IPS DF 6.9 (cell line): ENCODE measurements at regions not wholly inside any gene's neighbourhood (a gene's known extent, or its start where the extent isn't known, plus 50 kb on each side); places are given as distances from the start of the nearest gene placed in this dataset.

Experiments used
- DNase-seq: peaks from one replicate; pipeline ENCODE4 v3.0.0-alpha.2; 2013; ENCODE audit warnings: low read depth, low spot score
- H3K27ac ChIP-seq: one replicate; pipeline ENCODE4 v1.5.1; 2013; ENCODE audit warnings: low read length, control low read depth
- H3K27me3 ChIP-seq: 2 replicates; pipeline ENCODE4 v1.6.1; 2013; ENCODE audit warnings: mild to moderate bottlenecking, low read length; ENCODE audit not compliant: control insufficient read depth, insufficient read depth
- H3K36me3 ChIP-seq: 2 replicates; pipeline ENCODE4 v1.6.1; 2013; ENCODE audit warnings: low read length; ENCODE audit not compliant: control insufficient read depth, insufficient read depth
- H3K4me1 ChIP-seq: 2 replicates; pipeline ENCODE4 v1.6.1; 2013; ENCODE audit warnings: low read length; ENCODE audit not compliant: control insufficient read depth, insufficient read depth
- H3K4me3 ChIP-seq: 2 replicates; pipeline ENCODE4 v1.5.1; 2013; ENCODE audit warnings: mild to moderate bottlenecking, low read length
- H3K9me3 ChIP-seq: 2 replicates; pipeline ENCODE4 v1.6.1; 2013; ENCODE audit warnings: low read length, inconsistent platforms; ENCODE audit not compliant: control insufficient read depth, insufficient read depth
- WGBS: extraction: QIAGEN DNeasy Blood & Tissue Kit; methylation state at CpG from one replicate; pipeline ENCODE4 v1.1.7; 2013; ENCODE audit warnings: mixed read lengths, missing lambda C conversion rate; ENCODE audit not compliant: insufficient read length, insufficient coverage; 5-methylcytosine and 5-hydroxymethylcytosine counted together

DNA sequence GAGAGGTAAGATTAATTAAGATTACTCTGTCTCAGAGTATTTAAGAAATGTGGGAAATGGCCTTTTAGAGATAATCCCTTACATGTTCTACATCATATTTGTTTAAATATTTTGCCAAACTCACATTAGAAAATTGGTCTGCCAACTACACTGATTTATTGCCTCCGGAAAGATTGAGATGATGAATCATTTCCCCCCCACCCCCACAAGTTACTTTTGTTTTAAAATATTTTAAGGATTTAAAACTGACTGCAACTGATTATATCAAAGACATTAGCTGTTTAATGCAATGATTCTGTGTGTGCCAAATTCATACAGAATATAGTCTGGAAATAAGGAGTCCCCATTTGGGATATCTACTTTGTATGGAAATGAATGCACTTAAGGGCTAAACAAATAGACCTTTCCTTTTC is 674.4 kb downstream of the PRR16 start:
- H3K27ac ChIP-seq, result no peak overlapping the region
- H3K27me3 ChIP-seq, result no peaks in the 10 kb centered on the region
- 0 out of 2 replicates have a peak, but pooled peaks cover 2% of the 10 kb centered on the region for H3K36me3 ChIP-seq
- H3K4me1 ChIP-seq, result no peaks in the 10 kb centered on the region
- DNase-seq, result no peak
- H3K4me3 ChIP-seq, result no peak overlapping the region
- no CpG with 5 or more reads among the region's 1 CpG for WGBS
- no peaks in the 10 kb centered on the region; the same call in 1 of the 2 replicates for H3K9me3 ChIP-seq

GRCh38 chr5:121138952-121139351 is 674.9 kb downstream of the PRR16 start:
- H3K27ac ChIP-seq, result no peak overlapping the region
- WGBS, result no CpG with 5 or more reads among the region's 1 CpG
- no peak overlapping the region for H3K4me3 ChIP-seq
- no peaks in the 10 kb centered on the region; the same call in 1 of the 2 replicates for H3K9me3 ChIP-seq
- 0 out of 2 replicates have a peak, but pooled peaks cover 2% of the 10 kb centered on the region for H3K36me3 ChIP-seq
- no peaks in the 10 kb centered on the region for H3K27me3 ChIP-seq
- no peak for DNase-seq
- no peaks in the 10 kb centered on the region for H3K4me1 ChIP-seq

- Histone ChIP-seq H3K27me3 (no peaks in the 10 kb centered on the region), H3K9me3 (no peaks in the 10 kb centered on the region; the same call in 1 of the 2 replicates), H3K4me3 (no peak overlapping the region), H3K36me3 (0 out of 2 replicates have a peak, but pooled peaks cover 2% of the 10 kb centered on the region), H3K4me1 (no peaks in the 10 kb centered on the region), H3K27ac (no peak overlapping the region)
- no peak for DNase-seq
- no CpG with 5 or more reads among the region's 1 CpG for WGBS
Measured at GRCh38 chr5:121144764-121145163, 680.7 kb downstream of the PRR16 start.

DNA sequence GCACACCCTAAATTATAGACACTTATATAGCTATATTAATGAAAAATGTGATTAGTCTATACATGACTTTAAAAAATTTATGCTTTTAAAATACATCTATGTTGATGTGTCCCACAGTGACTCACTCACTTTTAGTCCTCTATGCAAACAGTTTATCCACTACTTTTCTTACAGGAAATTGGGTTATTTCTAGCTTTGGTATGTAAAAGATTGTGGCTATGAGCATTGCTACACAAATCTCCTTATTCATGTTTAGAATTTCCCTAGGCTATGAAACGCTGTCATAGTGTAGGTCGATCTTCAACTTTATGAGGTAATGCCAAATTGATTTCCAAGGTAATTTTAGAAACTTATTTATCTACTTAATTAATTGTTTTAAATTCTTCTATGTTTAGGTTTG is 687.4 kb downstream of the PRR16 start:
- no CpG with 5 or more reads among the region's 2 CpGs for WGBS
- no peaks in the 10 kb centered on the region for H3K4me1 ChIP-seq
- no peak for DNase-seq
- no peaks in the 10 kb centered on the region for H3K27me3 ChIP-seq
- H3K36me3 ChIP-seq, result no peaks in the 10 kb centered on the region
- H3K27ac ChIP-seq, result no peak overlapping the region
- H3K9me3 ChIP-seq, result no peaks in the 10 kb centered on the region
- H3K4me3 ChIP-seq, result no peak overlapping the region

DNA sequence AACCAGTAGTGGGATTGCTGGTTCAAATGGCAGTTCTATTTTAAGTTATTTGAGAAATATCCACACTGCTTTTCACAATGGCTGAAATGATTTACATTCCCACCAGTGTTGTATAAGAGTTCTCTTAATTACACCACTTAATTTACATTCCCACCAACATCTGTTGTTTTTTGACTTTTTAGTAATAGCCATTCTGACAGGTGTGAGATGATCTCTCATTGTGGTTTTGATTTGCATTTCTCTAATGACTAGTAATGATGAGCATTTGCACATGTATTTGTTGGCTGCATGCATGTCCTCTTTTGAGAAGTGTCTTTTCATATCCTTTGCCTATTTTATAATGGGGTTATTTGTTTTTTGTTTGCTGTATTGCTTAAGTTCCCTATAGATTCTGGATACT is 688.3 kb downstream of the PRR16 start:
- Histone ChIP-seq H3K9me3 (no peaks in the 10 kb centered on the region), H3K27ac (no peak overlapping the region), H3K4me3 (no peak overlapping the region), H3K36me3 (no peaks in the 10 kb centered on the region), H3K27me3 (no peaks in the 10 kb centered on the region), H3K4me1 (no peaks in the 10 kb centered on the region)
- no peak for DNase-seq

DNA sequence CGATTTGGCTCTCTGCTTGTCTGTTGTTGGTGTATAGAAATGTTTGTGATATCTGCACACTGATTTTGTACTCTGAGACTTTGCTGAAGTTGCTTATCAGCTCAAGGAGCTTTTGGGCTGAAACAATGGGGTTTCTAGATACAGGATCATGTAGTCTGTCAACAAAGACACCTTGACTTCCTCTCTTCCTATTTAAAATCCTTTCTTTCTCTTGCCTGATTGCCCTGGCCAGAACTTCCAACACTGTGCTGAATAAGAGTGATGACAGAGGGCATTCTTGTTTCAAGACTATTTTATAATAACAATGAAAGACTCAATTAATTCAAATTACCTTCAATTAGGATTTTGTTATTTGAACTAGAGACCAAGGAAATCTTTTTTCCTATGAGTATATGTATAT is 692.5 kb downstream of the PRR16 start:
- H3K27ac ChIP-seq, result no peak overlapping the region

GRCh38 chr5:121158451-121158850 is 693.2 kb upstream of the FTMT start:
- no peaks in the 10 kb centered on the region for H3K36me3 ChIP-seq
- H3K4me3 ChIP-seq, result no peak overlapping the region
- no peak for DNase-seq
- H3K4me1 ChIP-seq, result no peaks in the 10 kb centered on the region
- H3K27ac ChIP-seq, result no peak overlapping the region
- no peaks in the 10 kb centered on the region for H3K27me3 ChIP-seq
- no peaks in the 10 kb centered on the region for H3K9me3 ChIP-seq

More for the DNA sequence above, 692.5 kb downstream of the PRR16 start:
- no peak for DNase-seq
- Histone ChIP-seq H3K9me3 (no peaks in the 10 kb centered on the region), H3K4me1 (no peaks in the 10 kb centered on the region), H3K4me3 (no peak overlapping the region), H3K27me3 (no peaks in the 10 kb centered on the region), H3K36me3 (no peaks in the 10 kb centered on the region)
- no CpG with 5 or more reads among the region's 1 CpG for WGBS

DNA sequence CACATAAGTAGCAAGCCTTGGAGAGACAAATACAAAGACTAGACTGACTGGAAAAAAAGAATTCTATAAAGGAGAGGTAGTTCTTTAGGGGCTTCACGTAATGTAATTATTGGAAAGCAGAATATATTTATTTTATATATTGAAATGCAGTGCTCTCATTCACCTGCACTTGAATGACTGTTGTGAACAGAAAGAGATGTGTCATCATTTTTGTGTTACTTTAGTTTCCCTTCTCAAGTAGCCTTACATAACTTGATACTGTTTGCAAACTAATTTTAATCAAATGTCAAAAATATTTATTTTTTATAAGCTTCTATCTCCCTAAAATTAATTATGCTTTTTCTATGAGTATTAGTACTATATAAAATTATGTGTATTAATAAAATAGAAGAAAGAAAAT is 691.1 kb upstream of the FTMT start:
- DNase-seq, result no peak
- Histone ChIP-seq H3K4me3 (no peak overlapping the region), H3K27ac (no peak overlapping the region), H3K36me3 (no peaks in the 10 kb centered on the region), H3K9me3 (no peaks in the 10 kb centered on the region), H3K27me3 (no peaks in the 10 kb centered on the region), H3K4me1 (no peaks in the 10 kb centered on the region)
- no CpG with 5 or more reads among the region's 1 CpG for WGBS

- no peaks in the 10 kb centered on the region for H3K27me3 ChIP-seq
- no peak overlapping the region for H3K4me3 ChIP-seq
- H3K9me3 ChIP-seq, result no peaks in the 10 kb centered on the region
- no peaks in the 10 kb centered on the region for H3K36me3 ChIP-seq
- H3K27ac ChIP-seq, result no peak overlapping the region
- no CpG with 5 or more reads among the region's 10 CpGs for WGBS
- no peaks in the 10 kb centered on the region for H3K4me1 ChIP-seq
- no peak for DNase-seq
Measured at GRCh38 chr5:121164632-121165031, 687.0 kb upstream of the FTMT start.

- Histone ChIP-seq H3K36me3 (no peaks in the 10 kb centered on the region), H3K4me3 (no peak overlapping the region), H3K9me3 (no peaks in the 10 kb centered on the region), H3K4me1 (no peaks in the 10 kb centered on the region), H3K27ac (no peak overlapping the region), H3K27me3 (no peaks in the 10 kb centered on the region)
- DNase-seq, result no peak
Measured at GRCh38 chr5:121171361-121171760, 680.3 kb upstream of the FTMT start.

GRCh38 chr5:121171834-121172233 is 679.8 kb upstream of the FTMT start:
- no peaks in the 10 kb centered on the region for H3K27me3 ChIP-seq
- no peak overlapping the region for H3K4me3 ChIP-seq
- no peaks in the 10 kb centered on the region for H3K36me3 ChIP-seq
- H3K9me3 ChIP-seq, result no peaks in the 10 kb centered on the region
- no CpG with 5 or more reads among the region's 2 CpGs for WGBS
- H3K4me1 ChIP-seq, result no peaks in the 10 kb centered on the region
- H3K27ac ChIP-seq, result no peak overlapping the region
- no peak for DNase-seq
